MM.1S (cell line): ENCODE measurements at regions not wholly inside any gene's neighbourhood (a gene's known extent, or its start where the extent isn't known, plus 50 kb on each side); places are given as distances from the start of the nearest gene placed in this dataset.

ENCODE experiments used
- DNase-seq: peaks from one replicate; pipeline ENCODE4 v3.0.0-alpha.2; 2015
- H2AFZ ChIP-seq: fragments of 300-600 bp; sonication (generic); 2 replicates; pipeline ENCODE4 v1.6.0; 2016; ENCODE audit warnings: antibody characterized with exemption, low read length
- H3F3A ChIP-seq: fragments of 300-600 bp; sonication (generic); 2 replicates; pipeline ENCODE4 v1.6.1; 2016; ENCODE audit warnings: mild to moderate bottlenecking, antibody characterized with exemption, low read length, moderate library complexity, mixed read lengths; ENCODE audit not compliant: insufficient read depth
- H3K27ac ChIP-seq: fragments of 300-600 bp; sonication (generic); 2 replicates; pipeline ENCODE4 v1.5.1; 2016; ENCODE audit warnings: mild to moderate bottlenecking, low read length
- H3K27me3 ChIP-seq: fragments of 300-600 bp; sonication (generic); replicated peaks from 2 replicates; pipeline ENCODE4 v1.6.0; 2016; ENCODE audit warnings: low read length; ENCODE audit not compliant: insufficient read depth
- H3K36me3 ChIP-seq: fragments of 300-600 bp; sonication (generic); replicated peaks from 2 replicates; pipeline ENCODE4 v1.6.1; 2016; ENCODE audit warnings: mild to moderate bottlenecking, low read length, mixed read lengths; ENCODE audit not compliant: insufficient read depth
- H3K4me1 ChIP-seq: fragments of 300-600 bp; sonication (generic); 2 replicates; pipeline ENCODE4 v1.6.1; 2016; ENCODE audit warnings: low read length, mixed read lengths
- H3K4me2 ChIP-seq: fragments of 300-600 bp; sonication (generic); 2 replicates; pipeline ENCODE4 v1.6.0; 2016; ENCODE audit warnings: low read depth, low read length
- H3K4me3 ChIP-seq: fragments of 300-600 bp; sonication (generic); 2 replicates; pipeline ENCODE4 v1.5.1; 2016; ENCODE audit warnings: low read length, mixed read lengths
- H3K79me2 ChIP-seq: fragments of 300-600 bp; sonication (generic); 2 replicates; pipeline ENCODE4 v1.6.1; 2016; ENCODE audit warnings: mixed run types, low read length, mixed read lengths
- H3K9ac ChIP-seq: fragments of 300-600 bp; sonication (generic); 2 replicates; pipeline ENCODE4 v1.6.1; 2016; ENCODE audit warnings: low read length, mixed read lengths
- H3K9me2 ChIP-seq: fragments of 300-600 bp; sonication (generic); replicated peaks from 2 replicates; pipeline ENCODE4 v1.6.1; 2016; ENCODE audit warnings: mild to moderate bottlenecking, low read length, mixed read lengths; ENCODE audit not compliant: insufficient read depth
- H3K9me3 ChIP-seq: fragments of 300-600 bp; sonication (generic); replicated peaks from 2 replicates; pipeline ENCODE4 v1.6.1; 2016; ENCODE audit warnings: mild to moderate bottlenecking, low read length, mixed read lengths; ENCODE audit not compliant: insufficient read depth
- H4K20me1 ChIP-seq: fragments of 300-600 bp; sonication (generic); 2 replicates; pipeline ENCODE4 v1.6.1; 2016; ENCODE audit warnings: mild to moderate bottlenecking, low read length, moderate library complexity, mixed read lengths; ENCODE audit not compliant: insufficient read depth
- CTCF ChIP-seq: fragments of 300-600 bp; sonication (generic); IDR thresholded peaks from 2 replicates; pipeline ENCODE4 v1.5.1; 2016; ENCODE audit warnings: antibody characterized with exemption, low read length, mixed read lengths
- EZH2 ChIP-seq: fragments of 300-600 bp; sonication (generic); optimal IDR thresholded peaks from 2 replicates; pipeline ENCODE3; 2017; ENCODE audit warnings: low read depth, mild to moderate bottlenecking, antibody characterized with exemption, low read length, mixed read lengths
- EZH2phosphoT487 ChIP-seq: fragments of 300-600 bp; sonication (generic); IDR thresholded peaks from 2 replicates; pipeline ENCODE4 v1.6.1; 2018; ENCODE audit warnings: antibody characterized with exemption, low read length

GRCh38 chr5:124252191-124252638, 494.2 kb downstream of the ZNF608 start:
- TF ChIP-seq EZH2phosphoT487 (no peak), EZH2 (no peak), CTCF (no peak)
- no peaks in the 10 kb centered on the region for H3K9me2 ChIP-seq
- no peaks in the 10 kb centered on the region for H3K4me1 ChIP-seq
- H3K27ac ChIP-seq, result no peak overlapping the region
- DNase-seq, result no peak
- no peaks in the 10 kb centered on the region for H3K79me2 ChIP-seq
- H3K9me3 ChIP-seq, result no peaks in the 10 kb centered on the region
- no peak overlapping the region for H2AFZ ChIP-seq
- H3K27me3 ChIP-seq, result no peaks in the 10 kb centered on the region
- H3F3A ChIP-seq, result no peaks in the 10 kb centered on the region
- H3K4me2 ChIP-seq, result no peak overlapping the region
- no peaks in the 10 kb centered on the region for H4K20me1 ChIP-seq
- no peak overlapping the region for H3K9ac ChIP-seq
- no peaks in the 10 kb centered on the region for H3K36me3 ChIP-seq
- no peak overlapping the region for H3K4me3 ChIP-seq

GRCh38 chr5:124245276-124245675, 501.2 kb downstream of the ZNF608 start:
- H4K20me1 ChIP-seq, result no peaks in the 10 kb centered on the region
- no peaks in the 10 kb centered on the region for H3F3A ChIP-seq
- no peaks in the 10 kb centered on the region for H3K9me3 ChIP-seq
- no peak for DNase-seq
- H2AFZ ChIP-seq, result no peak overlapping the region
- no peak overlapping the region for H3K27ac ChIP-seq
- H3K4me1 ChIP-seq, result no peaks in the 10 kb centered on the region
- H3K4me2 ChIP-seq, result no peak overlapping the region
- TF ChIP-seq CTCF (no peak), EZH2 (no peak), EZH2phosphoT487 (no peak)
- H3K9me2 ChIP-seq, result no peaks in the 10 kb centered on the region
- H3K9ac ChIP-seq, result no peak overlapping the region
- no peaks in the 10 kb centered on the region for H3K27me3 ChIP-seq
- H3K4me3 ChIP-seq, result no peak overlapping the region
- no peaks in the 10 kb centered on the region for H3K79me2 ChIP-seq
- H3K36me3 ChIP-seq, result no peaks in the 10 kb centered on the region

GRCh38 chr5:124240732-124241131, 505.7 kb downstream of the ZNF608 start:
- Histone ChIP-seq H4K20me1 (no peaks in the 10 kb centered on the region), H2AFZ (no peak overlapping the region), H3K27ac (no peak overlapping the region), H3K4me2 (no peak overlapping the region), H3K27me3 (no peaks in the 10 kb centered on the region), H3K36me3 (no peaks in the 10 kb centered on the region), H3K79me2 (no peaks in the 10 kb centered on the region), H3K4me1 (no peaks in the 10 kb centered on the region), H3K9me2 (no peaks in the 10 kb centered on the region), H3K9me3 (no peaks in the 10 kb centered on the region), H3F3A (no peaks in the 10 kb centered on the region), H3K9ac (no peak overlapping the region), H3K4me3 (no peak overlapping the region)
- DNase-seq, result no peak
- TF ChIP-seq EZH2 (no peak), EZH2phosphoT487 (no peak), CTCF (no peak)
